Thoracic aorta (tissue), 2 donors: ENCODE measurements at regions not wholly inside any gene's neighbourhood (a gene's known extent, or its start where the extent isn't known, plus 50 kb on each side); places are given as distances from the start of the nearest gene placed in this dataset.

ENCODE experiments used
- ATAC-seq: fragments of 150-250 bp; one replicate; pipeline ENCODE4 v1.8.0; 2017; ENCODE audit warnings: low read depth; ENCODE audit not compliant: insufficient number of reproducible peaks, low FRiP score
- DNase-seq: peaks from one replicate; pipeline ENCODE4 v3.0.0-alpha.2; 2020; ENCODE audit warnings: low spot score
- H3K27ac ChIP-seq, 2 donors: fragments of 200-600 bp; sonication (generic); 1 replicate in 1 of 2; 2 replicates in 1 of 2; pipeline ENCODE4 v1.5.1; 2016; ENCODE audit warnings: mild to moderate bottlenecking in 2 of 2, moderate library complexity in 2 of 2
- H3K27me3 ChIP-seq: fragments of 200-600 bp; sonication (generic); replicated peaks from 2 replicates; pipeline ENCODE4 v1.6.0; 2016; ENCODE audit warnings: mild to moderate bottlenecking; ENCODE audit not compliant: insufficient read depth
- H3K36me3 ChIP-seq: fragments of 200-600 bp; sonication (generic); one replicate; pipeline ENCODE4 v1.5.1; 2016
- H3K4me1 ChIP-seq, 2 donors: fragments of 200-600 bp; sonication (generic); 1 replicate in 1 of 2; 2 replicates in 1 of 2; pipeline versions ENCODE4 v1.5.1 to v1.6.0; 2016; ENCODE audit warnings: low read depth in 2 of 2, mild to moderate bottlenecking in 1 of 2; ENCODE audit not compliant: control insufficient read depth in 1 of 2
- H3K4me3 ChIP-seq: fragments of 200-600 bp; sonication (generic); 2 replicates; pipeline ENCODE4 v1.5.1; 2016; ENCODE audit warnings: mild to moderate bottlenecking
- H3K9me3 ChIP-seq: fragments of 200-600 bp; sonication (generic); 2 replicates; pipeline ENCODE4 v1.5.1; 2016
- TF ChIP-seq, protein P1 (sequence below): fragments of 200-600 bp; sonication (generic); IDR thresholded peaks from one replicate; pipeline ENCODE4 v1.5.1; 2019; ENCODE audit warnings: antibody characterized with exemption

DNA sequence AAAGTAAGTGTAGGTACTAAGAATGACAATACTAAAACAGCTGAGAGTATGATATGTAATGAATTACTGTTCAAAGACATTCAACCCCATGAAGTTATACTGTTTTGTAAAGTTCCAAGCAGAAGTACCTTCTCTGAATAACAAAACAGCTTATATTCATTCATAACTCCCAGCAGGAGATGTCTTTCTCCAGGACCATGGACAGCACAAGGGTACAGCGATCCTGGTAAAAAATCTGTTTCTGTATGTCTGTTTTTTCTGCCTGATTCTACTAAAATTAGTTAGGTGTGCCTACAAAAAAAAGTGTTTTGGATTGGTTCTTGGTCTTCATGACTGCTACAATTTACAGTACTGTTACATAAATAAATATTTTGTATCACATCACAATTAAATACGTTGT lies 172.5 kb upstream of the SLITRK5 start:
- Histone ChIP-seq H3K4me1 (no peaks in the 10 kb centered on the region), H3K36me3 (no peaks in the 10 kb centered on the region), H3K4me3 (no peak overlapping the region), H3K9me3 (no peaks in the 10 kb centered on the region), H3K27ac (no peak overlapping the region), H3K27me3 (no peaks in the 10 kb centered on the region)
- DNase-seq (no peak), ATAC-seq (no peak)
- TF ChIP-seq, protein P1, sequence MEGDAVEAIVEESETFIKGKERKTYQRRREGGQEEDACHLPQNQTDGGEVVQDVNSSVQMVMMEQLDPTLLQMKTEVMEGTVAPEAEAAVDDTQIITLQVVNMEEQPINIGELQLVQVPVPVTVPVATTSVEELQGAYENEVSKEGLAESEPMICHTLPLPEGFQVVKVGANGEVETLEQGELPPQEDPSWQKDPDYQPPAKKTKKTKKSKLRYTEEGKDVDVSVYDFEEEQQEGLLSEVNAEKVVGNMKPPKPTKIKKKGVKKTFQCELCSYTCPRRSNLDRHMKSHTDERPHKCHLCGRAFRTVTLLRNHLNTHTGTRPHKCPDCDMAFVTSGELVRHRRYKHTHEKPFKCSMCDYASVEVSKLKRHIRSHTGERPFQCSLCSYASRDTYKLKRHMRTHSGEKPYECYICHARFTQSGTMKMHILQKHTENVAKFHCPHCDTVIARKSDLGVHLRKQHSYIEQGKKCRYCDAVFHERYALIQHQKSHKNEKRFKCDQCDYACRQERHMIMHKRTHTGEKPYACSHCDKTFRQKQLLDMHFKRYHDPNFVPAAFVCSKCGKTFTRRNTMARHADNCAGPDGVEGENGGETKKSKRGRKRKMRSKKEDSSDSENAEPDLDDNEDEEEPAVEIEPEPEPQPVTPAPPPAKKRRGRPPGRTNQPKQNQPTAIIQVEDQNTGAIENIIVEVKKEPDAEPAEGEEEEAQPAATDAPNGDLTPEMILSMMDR, result no peak

DNA sequence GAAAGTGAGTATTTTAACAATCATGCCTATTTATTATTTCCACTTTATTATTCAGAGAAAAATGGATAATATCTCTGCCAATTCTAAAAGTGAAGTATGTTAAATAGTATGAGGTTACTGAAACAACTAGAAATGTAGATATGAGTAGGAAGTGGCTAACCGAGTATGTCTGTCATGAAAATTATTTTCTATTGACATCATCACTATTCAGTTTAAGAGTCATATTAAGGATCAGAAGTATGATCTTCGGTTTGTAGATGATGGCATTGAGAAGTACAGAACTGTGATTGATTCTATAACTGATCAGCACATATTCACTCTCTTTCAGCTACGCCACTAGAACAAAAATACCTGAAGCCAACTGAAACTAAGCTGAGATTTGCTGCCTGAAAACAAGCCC lies 146.4 kb upstream of the SLITRK5 start:
- H3K27me3 ChIP-seq, result no peaks in the 10 kb centered on the region
- no peaks in the 10 kb centered on the region for H3K4me1 ChIP-seq
- H3K27ac ChIP-seq, result no peak overlapping the region
- H3K36me3 ChIP-seq, result no peaks in the 10 kb centered on the region
- TF ChIP-seq, protein P1, result no peak
- H3K4me3 ChIP-seq, result no peak overlapping the region
- DNase-seq, result no peak
- ATAC-seq, result no peak
- H3K9me3 ChIP-seq, result no peaks in the 10 kb centered on the region

DNA sequence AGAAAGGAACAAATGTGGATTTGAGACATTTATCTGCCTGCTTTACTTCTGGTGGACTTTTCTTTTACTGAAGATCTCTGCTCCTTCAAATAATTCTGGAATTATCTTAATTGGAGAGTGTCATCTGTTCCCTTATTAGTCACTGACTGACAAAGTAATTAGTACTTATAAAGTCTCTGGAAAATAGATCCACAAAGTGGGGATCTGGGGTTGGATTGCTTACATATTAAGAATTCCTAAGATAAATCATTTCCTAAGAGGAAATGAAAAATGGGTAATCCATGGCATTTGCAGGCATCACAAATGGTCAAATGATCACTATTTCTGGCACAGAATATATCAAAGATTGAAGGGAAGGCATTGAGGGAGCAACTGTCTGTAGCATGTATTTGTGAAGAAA lies 137.4 kb upstream of the SLITRK5 start:
- ATAC-seq (no peak), DNase-seq (no peak)
- H3K27me3 ChIP-seq, result no peaks in the 10 kb centered on the region
- H3K4me1 ChIP-seq, result no peaks in the 10 kb centered on the region
- H3K36me3 ChIP-seq, result no peaks in the 10 kb centered on the region
- TF ChIP-seq, protein P1, result no peak
- H3K27ac ChIP-seq, result no peak overlapping the region
- H3K4me3 ChIP-seq, result no peak overlapping the region
- no peaks in the 10 kb centered on the region for H3K9me3 ChIP-seq

DNA sequence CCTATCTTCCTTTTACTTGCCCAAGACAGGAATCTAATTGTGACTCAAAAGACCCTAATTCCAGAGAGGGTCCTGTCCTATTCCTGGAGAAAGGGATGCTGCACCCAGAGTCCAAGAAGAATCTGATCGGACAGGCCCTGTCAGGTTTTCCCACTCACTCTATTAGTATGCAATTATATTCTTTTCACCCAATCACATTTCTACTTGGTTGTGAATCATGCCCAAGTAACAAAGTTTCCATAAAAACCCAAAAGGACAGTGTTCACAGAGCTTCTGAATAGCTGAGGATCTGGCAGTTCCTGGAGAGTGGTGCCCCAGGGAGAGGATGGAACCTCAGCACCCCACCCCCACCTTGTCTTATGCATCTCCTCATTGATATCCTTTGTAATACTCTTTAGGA lies 135.3 kb upstream of the SLITRK5 start:
- Histone ChIP-seq H3K4me1 (no peaks in the 10 kb centered on the region), H3K9me3 (no peaks in the 10 kb centered on the region), H3K27me3 (no peaks in the 10 kb centered on the region), H3K27ac (no peak overlapping the region), H3K36me3 (no peaks in the 10 kb centered on the region), H3K4me3 (no peak overlapping the region)
- TF ChIP-seq, protein P1, result no peak
- DNase-seq (no peak), ATAC-seq (no peak)

DNA sequence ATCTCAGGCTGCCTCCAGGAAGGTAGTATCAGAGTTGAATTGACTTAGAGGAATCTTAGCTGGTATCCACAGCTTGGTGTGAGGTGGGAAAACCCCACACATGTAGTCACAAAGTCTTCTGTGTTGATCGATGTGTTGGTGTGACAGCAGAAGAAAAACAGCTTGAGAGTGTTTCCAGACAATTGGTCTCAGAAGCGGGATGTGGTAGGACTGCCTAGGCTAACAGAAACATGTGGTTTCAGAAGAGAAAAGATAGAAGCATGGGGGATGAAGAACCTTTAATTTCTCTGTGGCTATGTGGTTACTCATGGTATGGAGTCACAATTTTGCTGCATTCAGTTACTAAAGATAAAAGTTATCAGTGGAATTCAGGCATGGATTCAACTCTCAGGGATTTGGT lies 134.7 kb upstream of the SLITRK5 start:
- no peaks in the 10 kb centered on the region for H3K36me3 ChIP-seq
- no peaks in the 10 kb centered on the region for H3K9me3 ChIP-seq
- H3K4me3 ChIP-seq, result no peak overlapping the region
- H3K4me1 ChIP-seq, result no peaks in the 10 kb centered on the region
- no peaks in the 10 kb centered on the region for H3K27me3 ChIP-seq
- TF ChIP-seq, protein P1, result no peak
- no peak overlapping the region for H3K27ac ChIP-seq
- no peak for DNase-seq
- ATAC-seq, result no peak
